Effector CD8-positive, alpha-beta T cell (primary cell): ENCODE measurements at regions not wholly inside any gene's neighbourhood (a gene's known extent, or its start where the extent isn't known, plus 50 kb on each side); places are given as distances from the start of the nearest gene placed in this dataset.

ENCODE experiments used
- DNase-seq: peaks from one replicate; lab custom pipeline; 2025; lab: John Stamatoyannopoulos, UW

GRCh38 chr2:237171396-237171795 lies 85.7 kb downstream of the COPS8 start:
- no peak for DNase-seq

GRCh38 chr2:237171881-237172280 lies 86.2 kb downstream of the COPS8 start:
- no peak for DNase-seq

GRCh38 chr2:237177052-237177451 lies 91.4 kb downstream of the COPS8 start:
- no peak for DNase-seq

- no peak for DNase-seq
Observed at GRCh38 chr2:237177986-237178385, 92.3 kb downstream of the COPS8 start.

GRCh38 chr2:237178396-237178795 lies 92.7 kb downstream of the COPS8 start:
- DNase-seq: no peak

GRCh38 chr2:237179161-237179560 lies 93.5 kb downstream of the COPS8 start:
- no peak for DNase-seq

- DNase-seq: no peak
Observed at GRCh38 chr2:237180187-237180586, 94.5 kb downstream of the COPS8 start.

- DNase-seq: no peak
Observed at GRCh38 chr2:237180987-237181386, 95.3 kb downstream of the COPS8 start.

- no peak for DNase-seq
Observed at GRCh38 chr2:237181844-237182243, 96.2 kb downstream of the COPS8 start.

GRCh38 chr2:237182422-237183123 lies 96.9 kb downstream of the COPS8 start:
- no peak for DNase-seq

GRCh38 chr2:237184192-237184918 lies 98.7 kb downstream of the COPS8 start:
- no peak for DNase-seq

- no peak for DNase-seq
Observed at GRCh38 chr2:237184919-237185552, 99.3 kb downstream of the COPS8 start.

- DNase-seq: no peak
Observed at GRCh38 chr2:237185553-237185925, 99.8 kb downstream of the COPS8 start.

- DNase-seq: no peak
Observed at GRCh38 chr2:237189799-237190198, 104.1 kb downstream of the COPS8 start.

- DNase-seq: no peak
Observed at GRCh38 chr2:237190966-237191713, 105.5 kb downstream of the COPS8 start.

GRCh38 chr2:237191714-237192081 lies 106.0 kb downstream of the COPS8 start:
- no peak for DNase-seq

GRCh38 chr2:237192881-237193280 lies 107.2 kb downstream of the COPS8 start:
- no peak for DNase-seq

- no peak for DNase-seq
Observed at GRCh38 chr2:237193436-237193835, 107.7 kb downstream of the COPS8 start.

- DNase-seq: no peak
Observed at GRCh38 chr2:237194081-237194480, 108.4 kb downstream of the COPS8 start.

- no peak for DNase-seq
Observed at GRCh38 chr2:237194906-237195305, 109.2 kb downstream of the COPS8 start.

- no peak for DNase-seq
Observed at GRCh38 chr2:237195396-237196120, 109.9 kb downstream of the COPS8 start.

GRCh38 chr2:237196409-237196808 lies 110.7 kb downstream of the COPS8 start:
- no peak for DNase-seq
